GM21825 (cell line): ENCODE measurements at regions not wholly inside any gene's neighbourhood (a gene's known extent, or its start where the extent isn't known, plus 50 kb on each side); places are given as distances from the start of the nearest gene placed in this dataset.
"Not testable (repeated sequence)": the region's sequence is repeated elsewhere in the genome, so short reads cannot be mapped to it uniquely, and the experiment has no call there.

ENCODE experiments used
- ATAC-seq: cut with Tn5 transposase; IDR thresholded peaks from one replicate; pipeline ENCODE4 v1.9.1; 2021; ENCODE audit warnings: mild to moderate bottlenecking, moderate library complexity; ENCODE audit not compliant: unreplicated experiment

DNA sequence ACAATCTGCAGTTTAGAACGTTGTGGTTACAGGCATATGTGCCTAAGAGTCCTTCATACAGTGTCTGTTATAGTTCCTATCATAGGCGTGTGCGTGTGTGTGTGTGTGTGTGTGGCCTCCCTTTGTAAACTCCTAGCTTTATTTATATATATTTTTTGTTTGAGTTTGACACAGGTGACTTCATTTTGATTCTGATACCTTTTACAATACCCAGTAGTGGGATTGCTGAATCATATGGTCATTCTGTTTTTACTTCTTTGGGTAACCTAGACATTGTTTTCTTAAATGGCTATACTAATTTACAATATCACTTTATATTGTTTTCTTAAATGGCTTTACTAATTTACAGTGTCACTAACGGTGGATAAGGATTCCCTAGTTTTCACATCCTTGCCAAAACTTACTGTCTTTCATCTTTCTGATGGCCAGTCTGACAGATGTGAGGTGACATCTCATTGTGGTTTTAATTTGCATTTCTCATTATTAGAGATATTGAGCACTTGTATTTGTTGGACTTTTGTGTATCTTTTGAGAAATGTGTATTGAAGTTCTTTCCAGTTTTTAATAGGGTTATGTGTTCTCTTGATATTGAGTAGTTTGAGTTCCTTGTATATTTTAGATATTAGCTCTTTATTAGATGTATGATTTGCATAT lies 211.1 kb upstream of the NUDT6 start:
- ATAC-seq: peak; percentile 42

DNA sequence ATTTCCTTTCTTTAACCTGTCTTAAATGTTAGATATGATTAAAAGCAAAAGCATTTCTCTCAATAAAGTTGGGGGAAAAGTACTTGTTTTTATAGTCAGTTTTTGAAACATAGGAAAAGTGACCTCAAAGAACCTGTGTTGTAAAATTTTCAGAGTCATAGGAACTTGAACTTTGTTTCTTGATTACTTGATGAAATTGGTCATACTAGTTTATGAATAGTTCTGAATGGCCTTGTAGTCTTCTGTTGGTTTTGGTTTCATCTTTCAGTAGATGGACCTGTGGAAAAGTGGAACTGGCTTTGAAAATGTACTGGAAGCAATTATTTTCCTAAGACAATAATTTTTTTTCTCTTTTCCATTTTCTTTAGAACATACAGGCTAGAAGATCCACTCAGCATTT lies 222.2 kb upstream of the NUDT6 start:
- no peak for ATAC-seq

DNA sequence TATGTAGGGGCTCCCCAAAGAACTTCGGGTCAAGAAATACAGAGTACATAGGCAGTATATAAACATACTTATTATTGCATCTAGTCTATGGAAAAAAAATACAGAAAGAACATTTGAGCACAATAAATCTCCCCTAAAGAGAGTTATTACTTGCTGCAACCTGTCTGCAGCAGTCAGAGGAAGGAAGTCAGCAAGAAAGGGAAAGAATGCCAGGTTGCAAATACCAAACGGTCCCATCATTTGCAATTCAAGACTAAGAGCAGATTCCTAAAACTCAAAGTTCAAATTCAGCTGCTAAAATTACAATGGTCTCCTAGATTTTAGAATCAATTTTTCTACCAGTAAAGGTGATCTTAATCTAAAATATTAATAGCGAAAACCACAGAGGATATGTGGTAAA lies 236.2 kb upstream of the NUDT6 start:
- ATAC-seq: no peak

DNA sequence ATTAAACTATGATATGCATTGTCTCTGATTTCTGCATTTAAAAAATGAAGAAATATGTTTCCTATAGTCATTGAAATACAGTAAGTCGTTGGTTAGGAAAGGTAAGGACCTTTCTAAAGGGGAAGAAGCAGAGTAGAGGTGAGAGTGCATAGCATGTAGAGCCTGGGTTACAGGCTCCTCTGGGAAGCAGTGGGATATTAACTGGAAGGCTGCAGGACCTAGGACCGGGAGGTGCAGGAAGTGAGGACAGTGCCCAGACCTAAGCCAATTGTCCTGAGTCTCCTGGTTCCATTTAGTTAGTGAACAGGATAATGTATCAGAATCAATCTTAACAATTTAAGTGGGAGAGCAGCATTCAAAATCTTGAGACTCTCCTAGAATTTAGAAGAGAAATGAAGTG lies 237.1 kb upstream of the NUDT6 start:
- no peak for ATAC-seq

DNA sequence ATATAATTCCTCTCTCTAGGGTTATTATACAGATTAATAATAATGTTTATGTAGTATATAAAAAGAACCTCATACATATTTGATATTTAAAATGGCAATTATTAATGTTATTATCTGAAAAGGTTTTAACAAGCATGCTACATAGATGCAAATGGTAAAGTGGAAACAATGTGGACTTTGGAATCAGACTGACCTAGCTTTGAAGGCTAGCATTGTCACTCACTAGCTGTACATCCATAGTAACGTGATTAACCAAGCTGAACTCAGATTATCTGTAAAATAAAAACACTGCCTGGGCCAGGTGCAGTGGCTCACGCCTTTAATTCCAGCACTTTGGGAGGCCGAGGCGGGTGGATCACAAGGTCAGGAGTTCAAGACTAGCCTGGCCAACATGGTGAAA lies 233.7 kb upstream of the SPRY1 start:
- ATAC-seq: no peak

DNA sequence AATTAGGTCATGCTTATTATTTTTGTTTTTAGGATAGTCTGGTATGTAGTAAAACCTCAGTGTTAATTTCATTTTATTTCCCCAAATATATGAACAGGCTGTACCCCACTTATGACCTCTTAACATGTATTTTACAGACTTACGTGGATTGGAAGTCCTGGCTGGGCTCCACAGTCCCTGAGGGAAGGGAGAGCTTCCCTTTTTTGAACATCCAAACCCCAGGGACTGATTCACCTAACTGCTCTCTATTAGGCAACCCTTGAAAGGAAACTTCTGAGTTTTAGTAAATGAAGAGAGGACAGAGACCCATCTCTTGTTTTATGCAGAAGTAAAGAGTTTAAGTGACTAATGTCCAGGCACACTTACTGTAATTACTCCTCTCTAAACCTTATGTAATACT lies 233.1 kb upstream of the SPRY1 start:
- no peak for ATAC-seq

DNA sequence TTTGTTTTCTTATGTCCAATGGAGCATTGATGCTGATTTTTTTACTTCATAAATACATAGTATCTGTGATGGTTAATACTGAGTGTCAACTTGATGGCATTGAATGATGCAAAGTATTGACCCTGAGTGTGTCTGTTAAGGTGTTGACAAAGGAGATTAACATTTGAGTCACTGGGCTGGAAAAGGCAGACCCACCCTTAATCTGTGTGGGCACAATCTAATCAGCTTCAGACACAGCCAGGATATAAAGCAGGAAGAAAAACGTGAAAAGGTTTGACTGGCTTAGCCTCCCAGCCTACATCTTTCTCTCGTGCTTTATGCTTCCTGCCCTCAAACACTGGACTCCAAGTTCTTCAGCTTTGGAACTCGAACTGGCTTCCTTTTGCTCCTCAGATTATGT lies 230.6 kb upstream of the SPRY1 start:
- no peak for ATAC-seq

DNA sequence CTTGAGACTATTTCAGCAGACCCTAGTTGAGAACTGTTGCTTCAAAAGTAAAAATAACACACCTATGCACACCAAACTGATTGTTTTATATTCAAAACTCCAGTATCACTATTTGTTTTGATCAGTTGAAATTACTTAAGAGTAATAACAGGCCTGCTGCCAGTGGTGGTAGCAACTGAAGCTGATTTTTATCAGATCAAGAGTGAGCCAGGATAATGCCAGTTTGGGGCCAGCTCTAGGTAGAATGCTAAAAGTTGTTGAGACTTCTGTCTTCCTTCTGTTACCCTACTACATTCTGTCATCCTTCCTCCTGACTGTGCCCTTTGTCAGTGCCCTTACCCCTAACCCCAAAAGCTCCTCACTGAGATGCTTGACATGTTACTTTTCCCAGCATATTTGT lies 228.7 kb upstream of the SPRY1 start:
- ATAC-seq: no peak

DNA sequence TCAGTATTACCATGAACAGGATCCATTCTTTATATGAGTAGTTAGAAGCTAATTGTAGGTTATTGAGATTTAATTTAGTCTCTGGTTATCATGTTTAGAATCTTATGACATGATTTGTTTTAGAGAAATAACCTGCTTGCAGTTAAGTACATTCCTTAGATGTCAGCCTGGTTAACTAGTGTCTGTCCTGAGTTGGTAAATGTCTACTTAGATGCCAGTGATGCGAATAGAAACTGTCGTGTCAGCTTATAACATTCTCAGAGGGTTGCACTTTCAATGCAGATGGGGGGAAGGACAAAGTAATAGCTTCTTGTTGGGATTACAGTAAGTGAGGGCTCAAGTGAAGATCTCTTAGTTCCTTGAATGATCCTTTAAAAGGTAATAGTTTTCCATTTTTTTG lies 227.8 kb upstream of the SPRY1 start:
- no peak for ATAC-seq

DNA sequence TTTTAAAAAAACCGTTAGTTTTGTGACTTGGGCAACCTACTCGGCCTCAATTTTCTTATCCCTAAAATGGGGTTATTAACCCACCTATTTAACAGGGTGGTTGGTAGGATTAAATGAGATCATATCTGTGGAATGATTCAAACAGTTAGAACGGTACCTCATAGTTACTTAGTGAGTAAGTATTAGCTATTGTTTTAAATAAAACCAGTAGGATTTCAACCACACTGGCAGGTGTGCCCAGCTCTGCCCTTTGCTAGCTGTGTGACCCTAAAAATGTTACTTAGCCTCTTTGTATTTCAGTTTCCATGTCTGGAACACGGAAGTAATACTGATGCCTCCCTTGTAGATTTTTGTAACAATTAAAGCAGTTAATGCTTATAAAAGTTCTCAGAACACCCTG lies 225.8 kb upstream of the SPRY1 start:
- no peak for ATAC-seq

DNA sequence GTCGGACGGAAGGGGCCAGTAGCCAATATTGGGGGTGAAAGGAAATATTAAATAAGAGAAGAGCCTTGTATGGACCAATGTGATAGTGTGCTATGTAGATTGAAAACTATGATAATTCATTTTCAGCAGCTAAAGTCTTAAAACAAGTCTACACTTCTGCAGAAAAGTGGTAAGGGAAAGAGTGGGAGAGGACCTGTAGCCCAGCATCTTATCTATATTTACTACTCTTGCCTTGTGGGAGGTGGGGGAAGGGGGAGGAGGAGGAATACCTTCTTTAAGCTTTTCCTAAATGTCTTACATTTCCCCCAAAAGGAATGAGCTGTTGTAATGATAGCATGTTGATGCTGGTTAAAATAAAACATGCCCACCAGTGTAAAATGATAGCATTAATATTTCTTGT lies 220.0 kb upstream of the SPRY1 start:
- ATAC-seq: no peak

DNA sequence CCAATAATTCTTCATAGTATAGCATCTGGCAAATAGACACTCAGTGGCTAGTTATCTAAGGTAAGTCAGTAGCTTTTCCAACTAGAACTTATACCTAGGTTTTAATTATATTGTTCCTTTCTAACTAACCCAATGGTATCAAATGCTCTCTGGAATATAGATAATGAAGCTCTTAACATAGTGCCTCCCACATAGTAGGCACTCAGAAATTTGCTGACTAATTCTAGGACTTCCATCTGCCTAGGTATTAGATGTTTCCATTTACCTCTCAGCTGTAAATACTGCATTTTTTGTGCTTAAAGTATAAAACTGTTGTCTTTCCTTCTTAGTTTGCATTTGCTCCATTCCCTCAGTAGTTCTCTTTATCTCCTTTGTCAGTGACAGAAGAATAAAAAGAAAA lies 214.3 kb upstream of the SPRY1 start:
- ATAC-seq: no peak

DNA sequence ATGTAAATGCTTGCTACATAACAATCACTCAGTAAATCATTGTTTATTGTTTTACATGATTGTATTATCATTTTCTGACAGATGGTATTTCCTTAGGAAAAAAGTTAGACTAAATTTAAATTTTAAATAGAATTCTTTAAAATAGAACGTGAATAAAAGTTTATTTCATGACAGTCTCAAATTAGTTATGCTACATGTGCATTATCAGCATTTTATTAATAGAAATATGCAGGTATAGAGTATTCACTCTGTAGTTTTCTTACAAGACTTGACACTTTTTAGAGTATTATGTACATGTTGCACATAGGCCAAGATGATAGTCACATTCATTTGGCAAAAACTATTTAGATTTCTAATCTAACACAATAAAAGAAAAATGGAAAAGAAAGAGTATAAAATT lies 213.3 kb upstream of the SPRY1 start:
- no peak for ATAC-seq

DNA sequence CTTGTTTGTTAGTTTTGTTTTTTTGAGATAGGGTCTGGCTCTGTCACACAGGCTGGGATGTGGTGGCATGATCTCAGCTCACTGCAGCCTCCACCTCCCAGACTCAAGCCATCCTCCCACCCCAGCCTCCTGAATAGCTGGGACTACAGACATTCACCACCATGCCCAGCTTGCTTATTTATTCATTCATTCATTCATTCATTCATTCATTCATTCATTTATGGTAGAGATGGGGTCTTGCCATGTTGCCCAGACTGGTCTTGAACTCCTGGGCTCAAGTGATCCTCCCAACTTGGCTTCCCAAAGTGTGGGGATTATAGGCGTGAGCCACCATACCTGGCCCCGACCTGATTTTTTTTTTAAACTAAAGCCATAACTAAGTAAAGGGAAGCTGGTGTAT lies 212.8 kb upstream of the SPRY1 start:
- not testable (repeated sequence) for ATAC-seq

DNA sequence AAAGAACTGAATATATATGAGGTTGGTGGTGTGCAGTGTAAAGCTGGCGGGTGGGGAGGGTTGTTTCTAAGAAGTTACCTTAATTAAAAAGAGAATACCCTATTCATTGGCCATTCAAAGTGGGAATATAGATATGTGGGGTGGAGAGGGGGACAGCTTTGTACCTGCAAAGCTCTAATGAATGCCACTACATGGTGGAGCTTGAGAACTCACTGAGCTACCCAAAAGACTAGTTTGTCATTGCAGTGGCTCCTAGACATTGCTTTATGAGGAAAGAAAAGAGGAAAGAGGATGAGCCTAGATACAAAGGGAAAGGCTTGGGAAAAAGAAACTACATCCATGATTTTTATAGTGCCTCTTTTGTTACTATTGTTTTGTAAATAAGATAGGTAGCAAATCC lies 209.9 kb upstream of the SPRY1 start:
- no peak for ATAC-seq

DNA sequence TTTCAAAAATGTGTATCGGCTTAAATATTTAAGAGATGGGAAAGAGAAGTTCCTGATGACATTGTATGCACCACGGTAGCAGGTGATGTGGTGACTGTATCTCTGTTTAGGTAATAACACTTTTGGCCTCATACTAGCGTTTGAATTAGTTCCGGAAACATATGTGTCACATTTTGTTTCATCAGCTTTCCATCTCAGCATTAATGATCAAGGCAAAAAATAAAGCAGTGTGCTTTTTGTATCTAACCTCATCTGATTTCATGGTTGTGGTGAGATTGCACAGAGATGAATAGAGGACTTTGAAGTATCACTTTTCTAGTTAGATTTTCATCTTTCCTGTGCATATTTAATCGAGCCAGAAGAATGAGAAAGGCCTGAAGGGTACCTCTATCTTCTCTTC lies 206.4 kb upstream of the SPRY1 start:
- no peak for ATAC-seq

DNA sequence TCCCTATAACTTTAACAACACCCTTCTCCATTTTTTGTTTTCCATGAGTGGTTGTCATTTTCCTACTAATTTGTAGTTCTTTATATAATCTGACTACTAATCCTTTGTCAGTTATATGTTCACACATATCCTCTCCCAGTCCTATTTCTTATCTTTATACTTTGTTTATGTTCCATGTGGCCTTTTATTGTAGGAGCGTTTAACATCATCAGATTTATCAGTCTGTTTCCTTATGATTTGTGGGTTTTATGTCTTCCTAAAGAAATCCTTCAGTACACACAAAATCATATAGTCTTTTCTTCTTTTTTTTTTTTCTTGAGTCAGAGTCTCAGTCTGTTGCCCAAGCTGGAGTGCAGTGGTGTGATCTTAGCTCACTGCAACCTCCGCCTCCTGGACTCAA lies 204.9 kb upstream of the SPRY1 start:
- ATAC-seq: no peak

DNA sequence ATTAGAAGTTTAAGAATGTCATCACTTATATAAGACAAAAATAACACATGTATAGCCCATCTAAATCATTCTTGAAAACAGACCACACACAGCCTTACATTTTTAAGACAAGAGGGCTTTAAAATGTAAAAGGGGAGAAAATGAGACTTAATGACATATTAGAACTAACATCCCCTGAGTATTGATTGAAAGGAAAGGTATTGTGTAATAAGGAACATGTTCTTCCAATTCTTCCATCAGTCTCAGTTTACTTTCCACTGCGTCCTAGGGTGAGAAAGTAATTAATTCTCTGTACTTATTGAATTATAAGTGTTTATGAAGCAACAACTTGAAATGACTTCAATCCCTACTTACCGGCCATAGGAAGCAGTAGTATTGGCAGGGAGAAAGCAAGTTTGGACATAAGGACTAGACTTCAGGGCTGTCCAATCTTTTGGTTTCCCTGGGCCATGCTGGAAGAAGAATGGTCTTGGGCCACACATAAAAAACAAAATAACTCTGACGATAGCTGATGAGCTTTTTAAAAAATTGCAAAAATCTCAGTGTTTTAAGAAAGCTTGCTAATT lies 202.7 kb upstream of the SPRY1 start:
- no peak for ATAC-seq

DNA sequence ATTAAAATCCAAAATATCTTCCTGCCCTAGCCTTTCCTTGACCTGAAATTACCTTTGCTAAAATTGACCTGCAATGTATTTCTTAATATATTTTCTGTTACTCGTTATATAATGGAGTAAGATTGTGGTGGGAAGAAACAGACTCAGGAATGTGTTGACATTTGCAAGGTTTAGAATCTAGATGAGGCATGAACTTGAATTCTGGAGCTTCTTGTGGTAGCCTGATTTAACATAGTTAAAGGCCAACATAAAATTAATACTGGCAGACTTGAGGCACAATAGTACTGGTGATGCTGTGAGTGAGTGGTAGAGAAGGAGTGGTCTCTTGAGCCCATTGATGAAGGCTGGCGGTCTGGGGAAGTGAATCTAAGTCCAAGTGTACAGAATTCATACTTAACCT lies 197.9 kb upstream of the SPRY1 start:
- ATAC-seq: no peak

DNA sequence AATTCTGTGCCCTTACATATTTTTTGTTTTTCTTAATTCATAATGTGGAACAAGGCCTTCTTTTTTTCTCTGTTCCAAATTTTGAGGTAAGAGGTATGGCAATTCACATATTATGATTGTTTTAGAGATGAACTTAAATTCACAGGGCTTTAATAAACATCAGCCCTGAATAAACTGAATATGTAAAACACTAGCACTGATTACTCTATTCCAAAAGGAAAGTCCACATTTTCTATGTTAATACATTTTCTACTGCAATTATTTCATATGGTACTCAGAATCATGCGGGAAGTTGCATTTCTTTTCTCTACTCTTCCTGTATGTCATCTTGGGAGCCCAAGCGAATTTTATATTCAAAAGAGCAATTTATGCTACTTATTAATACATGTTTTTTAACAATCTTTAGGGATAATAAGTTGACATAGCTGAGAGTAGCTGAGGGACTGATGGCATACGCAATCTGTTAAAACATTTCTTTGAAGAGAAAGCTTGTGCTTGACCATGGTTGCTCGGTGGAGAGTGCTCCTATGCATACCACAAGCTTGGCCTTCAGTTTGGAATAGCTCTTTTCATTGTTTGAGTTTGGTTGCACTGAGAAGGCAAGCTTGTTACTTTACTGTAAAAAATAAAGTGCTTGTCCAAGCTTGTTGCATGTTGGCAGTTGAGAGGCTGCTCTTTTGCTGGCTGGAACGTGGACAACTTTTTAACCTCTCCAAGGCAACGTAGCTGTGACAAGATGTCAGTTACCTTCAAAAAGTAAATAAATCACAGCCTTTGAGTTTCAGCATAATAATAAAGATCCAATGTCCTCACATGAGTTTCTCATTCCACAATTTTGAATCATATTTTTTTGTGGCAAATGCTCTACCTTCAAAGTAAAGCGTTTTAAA lies 196.3 kb upstream of the SPRY1 start:
- no peak for ATAC-seq

DNA sequence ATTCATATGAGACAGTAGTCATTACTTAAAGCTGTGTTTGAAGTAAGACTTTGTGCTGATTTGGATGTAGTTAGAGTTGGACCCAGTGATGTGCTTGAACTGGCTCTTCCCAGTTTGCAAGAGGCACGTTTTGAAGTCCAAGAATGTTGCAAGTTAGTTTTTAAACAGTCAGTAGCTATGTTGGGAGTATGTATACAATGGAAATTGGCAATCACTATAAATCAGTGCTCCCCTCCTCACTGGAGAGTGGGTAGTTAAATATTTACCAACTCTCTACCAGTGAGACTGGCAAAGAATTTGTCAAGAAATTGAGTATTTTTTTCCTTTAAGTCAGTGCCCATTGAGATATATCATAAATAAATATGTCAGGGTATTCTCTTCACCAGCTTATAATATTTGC lies 191.9 kb upstream of the SPRY1 start:
- ATAC-seq: no peak

DNA sequence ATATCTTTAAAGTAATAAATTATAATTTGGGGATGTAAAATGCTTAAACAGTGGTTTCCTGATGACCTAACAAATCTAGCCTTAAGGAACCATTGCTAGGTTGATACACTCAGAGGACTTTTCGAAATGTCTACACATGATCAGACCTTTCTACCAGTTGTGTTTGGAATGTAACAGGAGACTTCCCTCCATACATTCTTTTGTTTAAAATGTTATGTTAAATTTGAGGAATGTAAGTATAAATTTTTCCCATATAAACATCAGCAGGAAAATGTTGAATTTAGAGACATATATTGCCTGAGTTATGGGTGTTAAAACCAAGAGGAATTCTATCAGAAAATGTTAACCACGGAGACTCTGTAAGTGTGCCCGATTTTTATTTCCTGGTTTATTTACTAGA lies 190.6 kb upstream of the SPRY1 start:
- no peak for ATAC-seq
